Trophoblast cell (in vitro differentiated cells and primary cell): ENCODE measurements at regions not wholly inside any gene's neighbourhood (a gene's known extent, or its start where the extent isn't known, plus 50 kb on each side); places are given as distances from the start of the nearest gene placed in this dataset.

Experiments
- DNase-seq, 2 donors: peaks; one replicate each; pipeline ENCODE4 v3.0.0-alpha.2; 2016
- H2AFZ ChIP-seq: 2 replicates; pipeline ENCODE4 v1.6.1; 2013; ENCODE audit warnings: low read length, moderate library complexity, mild to moderate bottlenecking; ENCODE audit not compliant: insufficient read depth, poor library complexity
- H2AK5ac ChIP-seq: 2 replicates; pipeline ENCODE4 v1.6.1; 2013; ENCODE audit warnings: mild to moderate bottlenecking, low read length
- H2BK120ac ChIP-seq: 2 replicates; pipeline ENCODE4 v1.6.1; 2013; ENCODE audit warnings: low read length, mild to moderate bottlenecking, moderate library complexity; ENCODE audit not compliant: insufficient read depth, poor library complexity
- H2BK12ac ChIP-seq: 2 replicates; pipeline ENCODE4 v1.6.1; 2013; ENCODE audit warnings: mild to moderate bottlenecking, low read length, moderate library complexity
- H2BK5ac ChIP-seq: 2 replicates; pipeline ENCODE4 v1.6.1; 2013; ENCODE audit warnings: low read length, low read depth, moderate library complexity, mild to moderate bottlenecking; ENCODE audit not compliant: poor library complexity
- H3K14ac ChIP-seq: 2 replicates; pipeline ENCODE4 v1.6.1; 2013; ENCODE audit warnings: mild to moderate bottlenecking, low read length
- H3K18ac ChIP-seq: 2 replicates; pipeline ENCODE4 v1.6.1; 2013; ENCODE audit warnings: mild to moderate bottlenecking, low read length
- H3K23ac ChIP-seq: 2 replicates; pipeline ENCODE4 v1.6.1; 2013; ENCODE audit warnings: low read length
- H3K27ac ChIP-seq: 2 replicates; pipeline ENCODE4 v1.5.1; 2013; ENCODE audit warnings: low read depth, mild to moderate bottlenecking, inconsistent platforms, low read length, moderate library complexity
- H3K27me3 ChIP-seq: 2 replicates; pipeline ENCODE4 v1.6.1; 2013; ENCODE audit warnings: inconsistent platforms, mild to moderate bottlenecking, low read length, moderate library complexity; ENCODE audit not compliant: insufficient read depth
- H3K36me3 ChIP-seq, 2 experiments: 1 replicate in 1 of 2; 2 replicates in 1 of 2; pipeline ENCODE4 v1.6.1; 2013; ENCODE audit warnings: low read length in 2 of 2, mild to moderate bottlenecking in 2 of 2, moderate library complexity in 1 of 2; ENCODE audit not compliant: insufficient read depth in 2 of 2, control insufficient read depth in 1 of 2
- H3K4ac ChIP-seq: 2 replicates; pipeline ENCODE4 v1.6.1; 2013; ENCODE audit warnings: low read depth, mild to moderate bottlenecking, low read length, moderate library complexity
- H3K4me1 ChIP-seq, 2 experiments: 1 replicate in 1 of 2; 2 replicates in 1 of 2; pipeline ENCODE4 v1.6.1; 2013; ENCODE audit warnings: low read length in 2 of 2, mild to moderate bottlenecking in 2 of 2, moderate library complexity in 1 of 2; ENCODE audit not compliant: insufficient read depth in 2 of 2, control insufficient read depth in 1 of 2
- H3K4me2 ChIP-seq: 2 replicates; pipeline ENCODE4 v1.6.1; 2013; ENCODE audit warnings: inconsistent platforms, mild to moderate bottlenecking, low read length, moderate library complexity
- H3K4me3 ChIP-seq: 2 replicates; pipeline ENCODE4 v1.5.1; 2013; ENCODE audit warnings: mild to moderate bottlenecking, low read depth, low read length, inconsistent platforms
- H3K79me1 ChIP-seq: one replicate; pipeline ENCODE4 v1.6.1; 2013; ENCODE audit warnings: low read length
- H3K79me2 ChIP-seq: 2 replicates; pipeline ENCODE4 v1.6.1; 2013; ENCODE audit warnings: low read length, mild to moderate bottlenecking; ENCODE audit not compliant: control insufficient read depth, insufficient read depth, poor library complexity
- H3K9ac ChIP-seq: 2 replicates; pipeline ENCODE4 v1.6.1; 2013; ENCODE audit warnings: mild to moderate bottlenecking, low read length
- H3K9me3 ChIP-seq: 2 replicates; pipeline ENCODE4 v1.6.1; 2013; ENCODE audit warnings: low read depth, mild to moderate bottlenecking, control low read depth, inconsistent platforms, low read length; ENCODE audit not compliant: insufficient read depth
- H4K12ac ChIP-seq: 2 replicates; pipeline ENCODE4 v1.6.1; 2013; ENCODE audit warnings: low read depth, mild to moderate bottlenecking, low read length, moderate library complexity
- H4K8ac ChIP-seq: 2 replicates; pipeline ENCODE4 v1.6.1; 2013; ENCODE audit warnings: low read depth, mild to moderate bottlenecking, low read length, moderate library complexity
- H4K91ac ChIP-seq: one replicate; pipeline ENCODE4 v1.6.1; 2013; ENCODE audit warnings: low read depth, mild to moderate bottlenecking, low read length, moderate library complexity
- WGBS: extraction: QIAGEN DNeasy Blood & Tissue Kit; methylation state at CpG from one replicate; pipeline ENCODE4 v1.1.7; 2013; ENCODE audit warnings: missing lambda C conversion rate; ENCODE audit not compliant: insufficient read length, insufficient coverage; ENCODE audit errors: extremely low coverage; 5-methylcytosine and 5-hydroxymethylcytosine counted together

DNA sequence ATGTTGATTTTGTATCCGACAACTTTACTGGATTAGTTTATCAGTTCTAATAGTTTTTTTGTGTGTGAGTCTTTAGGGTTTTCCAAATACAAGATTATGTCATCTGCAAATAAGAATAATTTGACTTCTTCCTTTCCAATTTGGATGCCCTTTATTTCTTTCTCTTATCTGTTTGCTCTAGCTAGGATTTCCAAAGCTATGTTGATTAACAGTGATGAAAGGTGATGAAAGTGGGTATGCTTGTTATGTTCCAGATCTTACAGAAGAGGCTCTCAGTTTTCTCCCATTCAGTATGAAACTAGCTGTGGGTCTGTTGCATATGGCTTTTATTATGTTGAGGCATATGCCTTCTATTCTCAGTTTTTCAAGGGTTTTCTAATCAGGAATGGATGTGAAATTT lies 56.4 kb upstream of the CHRNB4 start:
- Histone ChIP-seq H4K91ac (no peak overlapping the region), H3K4me3 (no peak overlapping the region), H4K8ac (no peak overlapping the region), H3K36me3 (no peaks in the 10 kb centered on the region), H3K9ac (no peak overlapping the region), H2BK5ac (no peak overlapping the region), H3K23ac (no peak overlapping the region), H3K4me2 (no peak overlapping the region), H3K79me2 (no peaks in the 10 kb centered on the region), H2BK12ac (no peak overlapping the region), H3K4ac (no peak overlapping the region), H2BK120ac (no peak overlapping the region), H3K9me3 (no peaks in the 10 kb centered on the region), H3K14ac (no peak overlapping the region), H2AK5ac (no peak overlapping the region), H4K12ac (no peak overlapping the region), H3K27me3 (no peaks in the 10 kb centered on the region), H3K27ac (no peak overlapping the region), H2AFZ (no peak overlapping the region), H3K4me1 (no peaks in the 10 kb centered on the region), H3K79me1 (no peaks in the 10 kb centered on the region), H3K18ac (no peak overlapping the region)
- DNase-seq: no peak
- WGBS: no CpG with 5 or more reads among the region's 1 CpG

DNA sequence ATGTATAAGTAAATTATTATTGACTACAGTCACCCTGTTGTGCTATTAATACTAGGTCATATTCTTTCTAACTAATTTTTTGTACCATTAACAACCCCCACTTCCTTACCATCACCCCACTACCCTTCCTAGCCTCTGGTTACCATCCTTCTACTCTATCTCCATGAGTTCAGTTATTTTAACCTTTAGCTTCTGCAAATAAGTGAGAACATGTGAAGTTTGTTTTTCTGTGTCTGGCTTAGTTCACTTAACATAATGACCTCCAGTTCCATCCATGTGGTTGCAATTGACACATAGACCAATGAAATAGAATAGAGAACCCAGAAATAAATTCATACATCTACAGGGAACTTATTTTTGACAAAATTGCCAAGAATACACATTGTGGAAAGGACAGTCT lies 55.4 kb upstream of the CHRNB4 start:
- H3K18ac ChIP-seq: no peak overlapping the region

DNA sequence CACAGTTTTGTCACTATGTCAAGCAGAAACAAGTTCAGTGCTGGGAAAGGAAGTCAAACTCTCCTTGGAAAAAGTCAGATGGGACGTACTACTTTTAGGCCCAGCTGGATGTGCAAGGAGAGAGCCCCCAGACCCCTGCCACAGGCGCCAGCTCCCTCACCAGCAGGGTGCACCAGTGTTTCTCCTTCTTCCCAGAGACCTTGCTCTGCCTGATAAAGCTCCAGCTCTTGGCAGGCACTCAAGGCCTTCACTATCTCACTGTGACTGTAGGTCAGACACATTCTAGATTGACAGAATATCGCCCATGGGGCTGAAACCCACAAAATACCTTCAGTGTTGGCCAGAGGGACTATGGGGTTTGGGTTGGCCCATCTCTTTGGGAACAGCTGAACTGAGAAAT lies 54.8 kb upstream of the CHRNB4 start:
- Histone ChIP-seq H4K8ac (no peak overlapping the region), H3K14ac (no peak overlapping the region), H3K27ac (no peak overlapping the region), H3K23ac (no peak overlapping the region), H3K36me3 (no peaks in the 10 kb centered on the region), H2AK5ac (no peak overlapping the region), H3K79me1 (no peaks in the 10 kb centered on the region), H2BK120ac (no peak overlapping the region), H3K4ac (no peak overlapping the region), H3K18ac (no peak overlapping the region), H3K4me1 (no peaks in the 10 kb centered on the region), H2BK12ac (no peak overlapping the region), H4K91ac (no peak overlapping the region), H2AFZ (no peak overlapping the region), H4K12ac (no peak overlapping the region), H3K4me2 (no peak overlapping the region), H3K79me2 (no peaks in the 10 kb centered on the region), H3K4me3 (no peak overlapping the region), H3K9me3 (no peaks in the 10 kb centered on the region), H2BK5ac (no peak overlapping the region), H3K27me3 (no peaks in the 10 kb centered on the region), H3K9ac (no peak overlapping the region)
- no CpG with 5 or more reads among the region's 3 CpGs for WGBS
- no peak for DNase-seq

More for the DNA sequence above, 55.4 kb upstream of the CHRNB4 start:
- H3K9ac ChIP-seq: no peak overlapping the region
- no peak overlapping the region for H4K91ac ChIP-seq
- no peak overlapping the region for H3K14ac ChIP-seq
- H3K79me1 ChIP-seq: no peaks in the 10 kb centered on the region
- H3K4me3 ChIP-seq: no peak overlapping the region
- H3K4me2 ChIP-seq: no peak overlapping the region
- no peaks in the 10 kb centered on the region for H3K79me2 ChIP-seq
- no peak overlapping the region for H4K8ac ChIP-seq
- H3K27me3 ChIP-seq: no peaks in the 10 kb centered on the region
- H3K4me1 ChIP-seq: no peaks in the 10 kb centered on the region
- no peak overlapping the region for H2BK12ac ChIP-seq
- no peak overlapping the region for H3K23ac ChIP-seq
- no peak overlapping the region for H3K27ac ChIP-seq
- H4K12ac ChIP-seq: no peak overlapping the region
- no peak overlapping the region for H2AK5ac ChIP-seq
- no peaks in the 10 kb centered on the region for H3K9me3 ChIP-seq
- no peak overlapping the region for H3K4ac ChIP-seq
- no peaks in the 10 kb centered on the region for H3K36me3 ChIP-seq
- DNase-seq: no peak
- no peak overlapping the region for H2BK120ac ChIP-seq
- no peak overlapping the region for H2AFZ ChIP-seq
- H2BK5ac ChIP-seq: no peak overlapping the region

DNA sequence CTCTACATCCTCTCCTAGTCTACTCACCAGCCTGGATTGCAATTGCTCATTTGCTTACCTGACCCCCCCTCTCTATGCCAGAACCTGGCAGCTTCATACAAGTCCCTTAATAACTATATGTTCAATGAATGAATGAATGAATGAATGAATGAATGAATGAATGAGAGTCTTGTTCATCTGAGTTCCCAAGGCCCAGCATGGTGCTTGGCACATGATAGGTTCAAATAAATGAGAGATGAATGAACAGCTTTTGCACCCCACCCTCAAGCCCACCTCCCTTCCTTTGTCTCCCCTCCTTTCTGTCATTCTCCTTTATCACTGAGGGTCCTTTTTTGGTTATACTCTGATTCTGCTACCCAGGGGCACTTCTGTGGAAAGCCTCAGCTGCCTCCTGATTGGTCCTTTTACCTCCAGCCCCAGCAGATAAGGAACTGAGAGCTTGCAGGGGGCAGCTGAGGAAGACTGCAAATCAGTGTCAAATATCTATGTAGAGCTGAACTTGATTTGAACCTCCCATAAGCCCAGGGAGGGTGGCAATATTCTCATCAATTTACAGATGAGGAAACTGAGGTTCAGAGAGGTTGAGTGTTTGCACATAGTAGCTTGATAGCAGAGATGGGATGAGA lies 54.1 kb upstream of the CHRNB4 start:
- H2BK5ac ChIP-seq: no peak overlapping the region
- H3K79me1 ChIP-seq: no peaks in the 10 kb centered on the region
- H3K14ac ChIP-seq: no peak overlapping the region
- H3K4ac ChIP-seq: no peak overlapping the region
- no peak overlapping the region for H3K23ac ChIP-seq
- no peak overlapping the region for H2AK5ac ChIP-seq
- no peak overlapping the region for H3K27ac ChIP-seq
- no peaks in the 10 kb centered on the region for H3K79me2 ChIP-seq
- no peaks in the 10 kb centered on the region for H3K4me1 ChIP-seq
- H3K9me3 ChIP-seq: no peaks in the 10 kb centered on the region
- no peak overlapping the region for H3K4me3 ChIP-seq
- no peak overlapping the region for H4K8ac ChIP-seq
- DNase-seq: no peak
- H3K36me3 ChIP-seq: no peaks in the 10 kb centered on the region
- H3K27me3 ChIP-seq: no peaks in the 10 kb centered on the region
- no peak overlapping the region for H3K18ac ChIP-seq
- H3K4me2 ChIP-seq: no peak overlapping the region
- no peak overlapping the region for H4K91ac ChIP-seq
- no peak overlapping the region for H2BK12ac ChIP-seq
- H2BK120ac ChIP-seq: no peak overlapping the region
- H4K12ac ChIP-seq: no peak overlapping the region
- no peak overlapping the region for H3K9ac ChIP-seq
- no peak overlapping the region for H2AFZ ChIP-seq
